ENCODE measurements at regions not wholly inside any gene's neighbourhood (a gene's known extent, or its start where the extent isn't known, plus 50 kb on each side); places are given as distances from the start of the nearest gene placed in this dataset.
"Not testable (repeated sequence)": the region's sequence is repeated elsewhere in the genome, so short reads cannot be mapped to it uniquely, and the experiment has no call there.

GRCh38 chr9:73095425-73095824 is 56.2 kb upstream of the ANXA1 start:
- TF ChIP-seq CTCF (IDR thresholded peaks at IDR 0.05; ENCODE audit: low read depth, low read length), result no peak

GRCh38 chr9:73093740-73094379 is 57.8 kb upstream of the ANXA1 start:
- TF ChIP-seq CTCF (IDR thresholded peaks at IDR 0.05; ENCODE audit: low read depth, low read length), result no peak
- peak; percentile 20 to 56 for DNase-seq (ENCODE audit: low read depth in 2 of 2)
- H3K4me3 ChIP-seq (replicated peaks in 1 of 2; ENCODE audit: low read depth in 2 of 2, low read length in 2 of 2), result peak overlapping the region in 1 of 2 donors; percentile 18

More at GRCh38 chr9:73095425-73095824, 56.2 kb upstream of the ANXA1 start:
- H3K4me3 ChIP-seq (replicated peaks in 1 of 2; ENCODE audit: low read depth in 2 of 2, low read length in 2 of 2), result no peak overlapping the region
- DNase-seq (ENCODE audit: low read depth in 2 of 2), result no peak

GRCh38 chr9:73093016-73093739 is 58.5 kb upstream of the ANXA1 start:
- no peak for DNase-seq (ENCODE audit: low read depth in 2 of 2)
- no peak for TF ChIP-seq CTCF (IDR thresholded peaks at IDR 0.05; ENCODE audit: low read depth, low read length)
- no peak overlapping the region for H3K4me3 ChIP-seq (replicated peaks in 1 of 2; ENCODE audit: low read depth in 2 of 2, low read length in 2 of 2)

GRCh38 chr9:73091909-73092308 is 59.8 kb upstream of the ANXA1 start:
- TF ChIP-seq CTCF (IDR thresholded peaks at IDR 0.05; ENCODE audit: low read depth, low read length), result no peak
- H3K4me3 ChIP-seq (replicated peaks in 1 of 2; ENCODE audit: low read depth in 2 of 2, low read length in 2 of 2), result no peak overlapping the region
- no peak for DNase-seq (ENCODE audit: low read depth in 2 of 2)

- H3K4me3 ChIP-seq (replicated peaks in 1 of 2; ENCODE audit: low read depth in 2 of 2, low read length in 2 of 2), result no peak overlapping the region
- DNase-seq (ENCODE audit: low read depth in 2 of 2), result no peak
- no peak for TF ChIP-seq CTCF (IDR thresholded peaks at IDR 0.05; ENCODE audit: low read depth, low read length)
These were observed 61.5 kb upstream of the ANXA1 start for GRCh38 chr9:73090214-73090613.

- DNase-seq (ENCODE audit: low read depth in 2 of 2), result no peak
- no peak overlapping the region for H3K4me3 ChIP-seq (replicated peaks in 1 of 2; ENCODE audit: low read depth in 2 of 2, low read length in 2 of 2)
- no peak for TF ChIP-seq CTCF (IDR thresholded peaks at IDR 0.05; ENCODE audit: low read depth, low read length)
These were observed 62.2 kb upstream of the ANXA1 start for GRCh38 chr9:73089304-73089985.

GRCh38 chr9:73087876-73088275 is 63.8 kb upstream of the ANXA1 start:
- not testable (repeated sequence) for H3K4me3 ChIP-seq (replicated peaks in 1 of 2; ENCODE audit: low read depth in 2 of 2, low read length in 2 of 2); DNase-seq (ENCODE audit: low read depth in 2 of 2)
